ENCODE measurements at regions not wholly inside any gene's neighbourhood (a gene's known extent, or its start where the extent isn't known, plus 50 kb on each side); places are given as distances from the start of the nearest gene placed in this dataset.

- TF ChIP-seq ZNF512 (CRISPR knock-in tag; IDR thresholded peaks at IDR 0.05) (no peak), ZBTB1 (CRISPR knock-in tag; IDR thresholded peaks at IDR 0.05; ENCODE audit: borderline replicate concordance) (no peak), ETS1 (CRISPR knock-in tag; IDR thresholded peaks at IDR 0.05) (no peak), GMEB1 (CRISPR knock-in tag; IDR thresholded peaks at IDR 0.05; ENCODE audit: borderline replicate concordance) (no peak), TFE3 (CRISPR knock-in tag; IDR thresholded peaks at IDR 0.05) (no peak), THAP8 (CRISPR knock-in tag; IDR thresholded peaks at IDR 0.05; ENCODE audit: borderline replicate concordance) (no peak), ELF3 (CRISPR knock-in tag; IDR thresholded peaks at IDR 0.05) (no peak), CCAR2 (optimal IDR thresholded peaks at IDR 0.05; ENCODE audit: low read depth, low read length) (no peak), KDM2A (CRISPR knock-in tag; IDR thresholded peaks at IDR 0.05; ENCODE audit: borderline replicate concordance, low read depth) (no peak), CBX5 (CRISPR knock-in tag; IDR thresholded peaks at IDR 0.05; ENCODE audit: borderline replicate concordance) (no peak), ZNF3 (CRISPR knock-in tag; IDR thresholded peaks at IDR 0.05) (no peak), CERS6 (CRISPR knock-in tag; IDR thresholded peaks at IDR 0.05) (no peak), KLF12 (CRISPR knock-in tag; IDR thresholded peaks at IDR 0.05; ENCODE audit: borderline replicate concordance) (no peak)
Measured at GRCh38 chr1:234710381-234710780, 100.4 kb upstream of the IRF2BP2 start (continued).
